Heart right ventricle (tissue), 16 donors: ENCODE measurements at regions not wholly inside any gene's neighbourhood (a gene's known extent, or its start where the extent isn't known, plus 50 kb on each side); places are given as distances from the start of the nearest gene placed in this dataset.

Source experiments
- ATAC-seq, 8 donors: fragments of 200-7000 bp; cut with Tn5 transposase; one replicate each; pipeline ENCODE4 v1.9.1; 2020; ENCODE audit warnings: mild to moderate bottlenecking in 8 of 8, moderate library complexity in 8 of 8, moderate number of reproducible peaks in 1 of 8
- DNase-seq, 2 donors: peaks; one replicate each; pipeline ENCODE4 v3.0.0-alpha.2; 2020
- H3K27ac ChIP-seq, 10 donors: fragments of 200-600 bp; sonication (generic) in 2 of 10; one replicate each; pipeline versions ENCODE4 v1.5.0 to v1.8.0; 2020 to 2022; ENCODE audit warnings: mild to moderate bottlenecking in 3 of 10
- H3K27me3 ChIP-seq, 7 donors: fragments of 200-600 bp; one replicate each; pipeline ENCODE4 v1.8.0; 2021 to 2022; ENCODE audit warnings: mild to moderate bottlenecking in 2 of 7
- H3K36me3 ChIP-seq, 9 donors: fragments of 200-600 bp; sonication (generic) in 1 of 9; one replicate each; pipeline versions ENCODE4 v1.5.0 to v1.8.0; 2020 to 2022; ENCODE audit warnings: mild to moderate bottlenecking in 2 of 9
- H3K4me1 ChIP-seq, 9 donors: fragments of 200-600 bp; sonication (generic) in 1 of 9; one replicate each; pipeline versions ENCODE4 v1.5.0 to v1.8.0; 2020 to 2022; ENCODE audit warnings: mild to moderate bottlenecking in 4 of 9
- H3K4me3 ChIP-seq, 10 donors: fragments of 200-600 bp; sonication (generic) in 2 of 10; one replicate each; pipeline versions ENCODE4 v1.5.0 to v1.8.0; 2020 to 2022; ENCODE audit warnings: mild to moderate bottlenecking in 7 of 10, moderate library complexity in 2 of 10
- H3K9me3 ChIP-seq, 11 donors: fragments of 200-600 bp in 10 of 11; sonication (generic) in 2 of 11; one replicate each; pipeline versions ENCODE4 v1.5.0 to v1.8.0; 2013 to 2022; ENCODE audit warnings: mild to moderate bottlenecking in 2 of 11, control low read depth in 1 of 11, moderate library complexity in 1 of 11
- WGBS, 2 donors: extraction: QIAGEN DNeasy Blood & Tissue Kit; methylation state at CpG; one replicate each; pipeline ENCODE4 v1.1.7; 2013; ENCODE audit warnings: inconsistent platforms in 1 of 2; 5-methylcytosine and 5-hydroxymethylcytosine counted together
- intact Hi-C, 10 donors: fragments of 100-400 bp; cut with DNase I; formaldehyde crosslinking; loops; one replicate each; pipeline versions ENCODE4 v1.11.1 to v1.14.2; 2022
- TF ChIP-seq, protein P1 (sequence below), 9 donors: fragments of 200-600 bp; sonication (generic) in 2 of 9; IDR thresholded peaks; one replicate each; pipeline versions ENCODE4 v1.5.0 to v1.8.0; 2021 to 2022; ENCODE audit warnings: antibody characterized with exemption in 9 of 9, mild to moderate bottlenecking in 5 of 9, moderate library complexity in 1 of 9
- donor health status: Arrhythmogenic right ventricular cardiomyopathy.
- donor health status: ischemic (EF 13 %, LVEDD 7.1; RV severe dilation, severe dysfunction).
- donor health status: healthy with polysubstance abuse.
- donor health status: DM: no; HTN: yes; CAD: no.
- donor health status: DM: no; HTN: no; CAD: no.
- donor health status: ischemic (EF 25% LVEDD 6.9; RV normal size, moderate dysfunction).
- donor health status: ischemic (EF 25% LVEDD 5.7; RV mildly dilated, moderate dysfunction).
- donor health status: healthy.
- donor health status: DM: yes; HTN: yes; CAD: no.
- donor health status: Ischemic cardiomyopathy.
- donor health status: ischemic (EF 35%, LVEDD 5.7; RV mildly dilated, moderate dysfunction).
- donor health status: nonischemic (EF 11% LVEDD 7.7; RV severe dilation, severe dysfunction).
- donor health status: DM: yes; HTN: yes; CAD: no.
- donor health status: PGD.
- donor health status: ischemic (EF 29% LVEDD 5.4; RV normal size, mild dysfunction).
- donor health status: nonischemic (EF 23%, LVEDD 6.1; RV moderate dilation, normal function).

GRCh38 chr1:101605878-101606277, 369.1 kb downstream of the S1PR1 start:
- H3K4me3 ChIP-seq, result no peak overlapping the region
- TF ChIP-seq, protein P1, sequence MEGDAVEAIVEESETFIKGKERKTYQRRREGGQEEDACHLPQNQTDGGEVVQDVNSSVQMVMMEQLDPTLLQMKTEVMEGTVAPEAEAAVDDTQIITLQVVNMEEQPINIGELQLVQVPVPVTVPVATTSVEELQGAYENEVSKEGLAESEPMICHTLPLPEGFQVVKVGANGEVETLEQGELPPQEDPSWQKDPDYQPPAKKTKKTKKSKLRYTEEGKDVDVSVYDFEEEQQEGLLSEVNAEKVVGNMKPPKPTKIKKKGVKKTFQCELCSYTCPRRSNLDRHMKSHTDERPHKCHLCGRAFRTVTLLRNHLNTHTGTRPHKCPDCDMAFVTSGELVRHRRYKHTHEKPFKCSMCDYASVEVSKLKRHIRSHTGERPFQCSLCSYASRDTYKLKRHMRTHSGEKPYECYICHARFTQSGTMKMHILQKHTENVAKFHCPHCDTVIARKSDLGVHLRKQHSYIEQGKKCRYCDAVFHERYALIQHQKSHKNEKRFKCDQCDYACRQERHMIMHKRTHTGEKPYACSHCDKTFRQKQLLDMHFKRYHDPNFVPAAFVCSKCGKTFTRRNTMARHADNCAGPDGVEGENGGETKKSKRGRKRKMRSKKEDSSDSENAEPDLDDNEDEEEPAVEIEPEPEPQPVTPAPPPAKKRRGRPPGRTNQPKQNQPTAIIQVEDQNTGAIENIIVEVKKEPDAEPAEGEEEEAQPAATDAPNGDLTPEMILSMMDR (IDR thresholded peaks at IDR 0.05), result no peak
- H3K36me3 ChIP-seq, result no peaks in the 10 kb centered on the region
- H3K4me1 ChIP-seq, result no peaks in the 10 kb centered on the region
- intact Hi-C loops, result no loop called here
- 62 to 71% methylated on average over 2 of the region's 2 CpGs for WGBS, 2 donors
- peaks cover 0 to 4% (median 0%) of the 10 kb centered on the region in 7 donors for H3K27me3 ChIP-seq
- peaks cover 0 to 22% (median 9%) of the 10 kb centered on the region in 11 donors for H3K9me3 ChIP-seq
- DNase-seq, result no peak
- H3K27ac ChIP-seq, result no peak overlapping the region
- no peak for ATAC-seq

GRCh38 chr1:101613546-101613945, 376.7 kb downstream of the S1PR1 start:
- no peak for ATAC-seq
- no peak overlapping the region for H3K4me3 ChIP-seq
- H3K9me3 ChIP-seq, result peaks cover 0 to 34% (median 9%) of the 10 kb centered on the region in 11 donors
- H3K36me3 ChIP-seq, result no peaks in the 10 kb centered on the region
- TF ChIP-seq, protein P1 (IDR thresholded peaks at IDR 0.05), result no peak
- H3K27ac ChIP-seq, result no peak overlapping the region
- intact Hi-C loops, result no loop called here
- no peak for DNase-seq
- no peaks in the 10 kb centered on the region for H3K27me3 ChIP-seq
- H3K4me1 ChIP-seq, result no peaks in the 10 kb centered on the region

DNA sequence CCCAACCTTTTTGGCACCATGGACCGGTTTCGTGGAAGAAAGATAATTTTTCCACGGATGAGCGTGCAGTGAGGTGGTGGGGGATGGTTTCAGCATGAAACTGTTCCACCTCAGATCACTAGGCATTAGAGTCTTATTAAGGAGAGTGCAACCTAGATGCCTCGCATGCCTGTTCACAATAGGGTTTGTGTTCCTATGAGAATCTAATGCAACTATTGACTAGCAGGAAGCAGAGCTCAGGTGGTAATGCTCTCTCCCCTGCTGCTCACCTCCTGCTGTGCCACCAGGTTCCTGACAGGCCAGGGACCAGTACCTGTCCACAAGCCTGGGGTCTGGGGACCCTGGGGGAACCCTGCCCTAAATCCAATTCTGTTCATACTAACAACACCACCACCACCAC, 377.8 kb downstream of the OLFM3 start:
- DNase-seq (no peak), ATAC-seq (no peak)
- Histone ChIP-seq H3K27me3 (no peaks in the 10 kb centered on the region), H3K27ac (no peak overlapping the region), H3K4me1 (no peaks in the 10 kb centered on the region), H3K4me3 (no peak overlapping the region), H3K9me3 (peaks cover 0 to 4% (median 0%) of the 10 kb centered on the region in 11 donors), H3K36me3 (no peaks in the 10 kb centered on the region)
- TF ChIP-seq, protein P1 (IDR thresholded peaks at IDR 0.05), result no peak
- 93 to 94% methylated on average over 5 of the region's 5 CpGs for WGBS, 2 donors
- intact Hi-C loops, result no loop called here

DNA sequence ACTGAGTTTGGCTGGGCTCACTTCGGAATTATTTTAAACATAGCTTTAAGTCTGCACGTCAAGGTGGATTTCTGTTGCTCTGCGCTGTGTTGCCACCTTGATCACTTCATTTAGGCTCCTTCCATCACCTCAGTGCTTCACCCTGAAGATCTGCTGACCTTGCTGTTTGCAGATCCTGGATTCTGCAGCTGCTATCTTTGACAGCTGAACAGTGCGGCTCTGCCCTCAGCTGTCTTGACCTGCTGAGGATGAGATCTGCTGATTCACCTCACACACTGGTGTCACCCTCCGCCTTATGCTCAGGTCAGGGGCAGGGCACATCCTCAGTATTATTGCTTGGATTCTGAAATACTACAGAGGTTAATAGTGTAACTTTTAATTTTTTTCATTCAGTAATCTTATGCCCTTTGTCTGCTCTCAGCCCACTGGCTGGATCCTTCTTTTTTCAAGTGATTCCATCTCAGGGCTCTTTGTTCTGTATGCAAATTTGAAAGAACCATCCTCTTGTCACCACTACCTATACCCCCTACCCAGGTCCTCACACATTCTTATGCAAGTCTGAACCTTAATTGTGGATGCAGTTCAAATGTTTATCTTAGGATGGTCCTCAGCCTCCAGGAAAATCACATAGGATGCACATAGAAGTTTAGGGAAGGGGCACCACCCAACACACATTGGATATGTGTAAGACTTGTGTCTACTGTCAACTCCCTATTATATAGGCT, 364.0 kb downstream of the OLFM3 start:
- no peaks in the 10 kb centered on the region for H3K27me3 ChIP-seq
- H3K9me3 ChIP-seq, result peaks cover 0 to 10% (median 0%) of the 10 kb centered on the region in 11 donors
- H3K4me3 ChIP-seq, result no peak overlapping the region
- intact Hi-C loops, result no loop called here
- TF ChIP-seq, protein P1 (IDR thresholded peaks at IDR 0.05), result no peak
- no peak overlapping the region for H3K27ac ChIP-seq
- ATAC-seq (no peak), DNase-seq (no peak)
- WGBS, 2 donors, result 67 to 70% methylated on average over 5 of the region's 5 CpGs
- no peaks in the 10 kb centered on the region for H3K36me3 ChIP-seq
- H3K4me1 ChIP-seq, result no peaks in the 10 kb centered on the region
